Psoas muscle (tissue), 7 donors: ENCODE measurements at regions not wholly inside any gene's neighbourhood (a gene's known extent, or its start where the extent isn't known, plus 50 kb on each side); places are given as distances from the start of the nearest gene placed in this dataset.

Experiments
- ATAC-seq, 4 donors: fragments of 200-7000 bp; cut with Tn5 transposase; one replicate each; pipeline ENCODE4 v1.9.1; 2020; ENCODE audit warnings: moderate library complexity in 3 of 4, mild to moderate bottlenecking in 2 of 4
- DNase-seq, 2 donors: peaks; one replicate each; pipeline ENCODE4 v3.0.0-alpha.2; 2020
- H3K27ac ChIP-seq: fragments of 200-600 bp; one replicate; pipeline ENCODE4 v1.8.0; 2022
- H3K27me3 ChIP-seq, 3 donors: fragments of 200-600 bp in 1 of 3; one replicate each; pipeline versions ENCODE4 v1.6.1 to v1.8.0; 2013 to 2022; ENCODE audit warnings: low read length in 2 of 3, mild to moderate bottlenecking in 2 of 3, moderate library complexity in 1 of 3; ENCODE audit not compliant: insufficient read depth in 3 of 3
- H3K36me3 ChIP-seq, 2 donors: fragments of 200-600 bp in 1 of 2; one replicate each; pipeline versions ENCODE4 v1.6.1 to v1.8.0; 2013 to 2022; ENCODE audit warnings: low read depth in 1 of 2, mild to moderate bottlenecking in 1 of 2, moderate library complexity in 1 of 2; ENCODE audit not compliant: insufficient read depth in 1 of 2
- H3K4me1 ChIP-seq: fragments of 200-600 bp; one replicate; pipeline ENCODE4 v1.8.0; 2022
- H3K4me3 ChIP-seq: fragments of 200-600 bp; one replicate; pipeline ENCODE4 v1.8.0; 2022; ENCODE audit warnings: mild to moderate bottlenecking
- H3K9me3 ChIP-seq: fragments of 200-600 bp; one replicate; pipeline ENCODE4 v1.8.0; 2022
- CTCF ChIP-seq: fragments of 200-600 bp; IDR thresholded peaks from one replicate; pipeline ENCODE4 v1.8.0; 2022; ENCODE audit warnings: antibody characterized with exemption
- WGBS, 3 donors: extraction: QIAGEN DNeasy Blood & Tissue Kit; methylation state at CpG; one replicate each; pipeline versions ENCODE4 v1.1.6 to v1.1.7; 2013; 5-methylcytosine and 5-hydroxymethylcytosine counted together
- intact Hi-C, 2 donors: fragments of 100-400 bp; cut with DNase I; formaldehyde crosslinking; loops; one replicate each; pipeline versions ENCODE4 v1.11.0 to v1.14.2; 2022
- donor health status: healthy with polysubstance abuse.
- donor health status: DM: no; HTN: no; CAD: no; lungs with moderate emphysema.
- donor health status: Bipolar disorder and iron deficiency.
- donor health status: healthy.
- donor health status: DM: yes; HTN: yes; CAD: no.
- donor health status: DM: no; HTN: no; CAD: no.
- donor health status: DM: yes; HTN: yes; CAD: no.

DNA sequence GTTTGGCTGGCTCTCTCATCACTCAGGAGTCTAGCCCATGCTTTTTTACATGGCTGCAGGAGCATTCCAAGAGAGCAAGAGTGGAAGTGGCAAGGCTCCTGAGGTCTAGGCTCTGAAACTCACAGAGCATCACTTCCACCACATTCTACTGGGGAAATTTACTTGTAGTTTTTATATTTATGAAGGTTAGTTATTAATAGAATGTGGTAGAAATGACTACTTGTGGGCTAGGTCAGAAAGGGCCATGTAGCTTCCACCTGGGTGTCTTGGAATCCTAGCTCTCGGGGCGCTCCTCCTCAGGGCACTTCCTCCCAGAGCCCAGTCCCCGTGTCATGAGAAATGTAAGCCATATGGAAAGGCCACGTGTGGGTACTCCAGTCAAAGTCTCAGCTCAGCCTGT, 127.0 kb upstream of the CASK start:
- Histone ChIP-seq H3K9me3 (no peaks in the 10 kb centered on the region), H3K27me3 (peaks cover 0 to 2% (median 0%) of the 10 kb centered on the region in 3 donors), H3K27ac (no peak overlapping the region), H3K36me3 (no peaks in the 10 kb centered on the region), H3K4me1 (no peaks in the 10 kb centered on the region), H3K4me3 (no peak overlapping the region)
- intact Hi-C loops, result no loop called here
- ATAC-seq (no peak), DNase-seq (no peak)
- whole genome bisulfite sequencing, 3 donors, result 85 to 93% (median 87%) methylated on average over 4 of the region's 4 CpGs
- no peak for TF ChIP-seq CTCF

DNA sequence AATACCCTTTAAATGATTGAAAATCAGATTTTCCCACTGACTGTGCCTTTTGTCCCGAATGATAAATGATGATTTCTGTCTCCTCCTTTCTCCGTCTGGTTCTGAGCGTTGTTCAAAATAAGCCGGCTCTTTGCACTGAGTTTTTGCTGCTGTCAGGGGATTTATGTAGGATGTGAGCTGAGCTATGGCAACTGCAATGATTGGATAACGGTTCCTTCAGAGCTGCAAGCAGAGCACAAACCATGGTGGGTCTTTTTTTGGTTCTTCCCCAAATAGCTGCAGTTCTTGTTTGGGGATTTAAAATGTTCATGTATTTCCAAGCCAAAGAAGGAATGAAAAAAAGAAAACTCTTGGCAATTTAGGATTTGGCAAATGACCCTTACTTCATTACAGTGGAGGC, 124.5 kb upstream of the CASK start:
- no peaks in the 10 kb centered on the region for H3K9me3 ChIP-seq
- DNase-seq, result no peak
- no peak overlapping the region for H3K4me3 ChIP-seq
- ATAC-seq, result no peak
- H3K36me3 ChIP-seq, result no peaks in the 10 kb centered on the region
- peaks cover 0 to 2% (median 0%) of the 10 kb centered on the region in 3 donors for H3K27me3 ChIP-seq
- H3K27ac ChIP-seq, result no peak overlapping the region
- intact Hi-C loops, result no loop called here
- TF ChIP-seq CTCF, result no peak
- 59 to 75% (median 64%) methylated on average over 5 of the region's 5 CpGs for WGBS, 3 donors
- H3K4me1 ChIP-seq, result no peaks in the 10 kb centered on the region

DNA sequence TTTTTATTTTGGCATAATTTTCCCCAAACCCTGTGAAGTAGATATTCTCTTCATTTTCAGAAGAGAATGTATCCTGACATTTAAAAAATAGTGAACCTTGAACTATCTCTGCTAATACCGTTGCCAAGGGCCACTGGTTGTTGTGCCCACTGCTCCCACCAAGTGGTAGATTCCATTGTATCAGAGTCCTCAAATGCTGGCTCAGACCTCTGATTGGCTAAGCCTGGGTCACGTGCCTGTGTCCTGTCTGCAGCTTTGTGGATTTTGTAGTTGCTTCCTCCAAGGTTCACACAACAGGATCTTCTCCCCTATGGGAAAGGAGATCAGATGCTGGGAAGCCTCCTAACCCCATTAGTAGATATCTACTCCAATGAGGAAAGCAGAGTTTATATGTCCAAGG, 104.8 kb upstream of the CASK start:
- 64 to 96% (median 79%) methylated on average over 2 of the region's 2 CpGs for WGBS, 3 donors
- Histone ChIP-seq H3K27ac (no peak overlapping the region), H3K27me3 (peaks cover 0 to 22% (median 0%) of the 10 kb centered on the region in 3 donors), H3K4me1 (no peaks in the 10 kb centered on the region), H3K9me3 (no peaks in the 10 kb centered on the region), H3K36me3 (no peaks in the 10 kb centered on the region), H3K4me3 (no peak overlapping the region)
- DNase-seq (no peak), ATAC-seq (no peak)
- TF ChIP-seq CTCF, result no peak
- intact Hi-C loops, result no loop called here

DNA sequence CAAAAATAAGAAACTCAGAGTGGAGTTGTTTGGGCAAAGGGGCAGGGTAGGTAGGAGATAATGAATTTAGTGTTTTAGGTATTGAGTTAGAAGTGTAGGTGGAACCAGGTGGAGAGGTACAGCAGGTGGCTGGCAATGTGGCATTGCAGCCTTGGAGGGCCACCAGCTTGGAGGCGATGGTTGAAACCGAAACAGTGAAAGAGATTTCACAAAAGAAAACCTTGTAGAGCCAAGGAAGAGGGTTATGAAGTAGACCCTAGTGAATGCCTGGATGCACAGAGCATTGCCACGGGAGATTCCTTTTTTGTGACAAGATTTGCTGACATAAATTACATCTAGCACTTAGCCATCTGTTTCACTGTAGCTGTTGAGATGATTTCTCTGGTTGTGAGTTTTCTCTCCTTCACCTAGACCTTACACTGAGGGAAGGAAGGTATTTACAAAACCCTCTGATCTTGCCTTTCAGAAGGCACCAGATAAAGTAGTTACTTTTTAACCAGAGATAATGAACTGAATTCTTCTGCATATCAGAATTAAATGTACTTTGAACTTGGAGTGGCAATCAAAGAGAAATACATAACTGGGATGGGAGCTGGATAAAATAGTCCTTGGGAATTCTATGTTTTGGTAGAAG, 104.1 kb upstream of the CASK start:
- DNase-seq, result no peak
- H3K27ac ChIP-seq, result no peak overlapping the region
- no peaks in the 10 kb centered on the region for H3K9me3 ChIP-seq
- no peaks in the 10 kb centered on the region for H3K36me3 ChIP-seq
- WGBS, 3 donors, result 77 to 86% (median 79%) methylated on average over 3 of the region's 3 CpGs
- H3K27me3 ChIP-seq, result peaks cover 0 to 15% (median 0%) of the 10 kb centered on the region in 3 donors
- ATAC-seq, result no peak
- TF ChIP-seq CTCF, result no peak
- no peaks in the 10 kb centered on the region for H3K4me1 ChIP-seq
- intact Hi-C loops, result no loop called here
- no peak overlapping the region for H3K4me3 ChIP-seq

DNA sequence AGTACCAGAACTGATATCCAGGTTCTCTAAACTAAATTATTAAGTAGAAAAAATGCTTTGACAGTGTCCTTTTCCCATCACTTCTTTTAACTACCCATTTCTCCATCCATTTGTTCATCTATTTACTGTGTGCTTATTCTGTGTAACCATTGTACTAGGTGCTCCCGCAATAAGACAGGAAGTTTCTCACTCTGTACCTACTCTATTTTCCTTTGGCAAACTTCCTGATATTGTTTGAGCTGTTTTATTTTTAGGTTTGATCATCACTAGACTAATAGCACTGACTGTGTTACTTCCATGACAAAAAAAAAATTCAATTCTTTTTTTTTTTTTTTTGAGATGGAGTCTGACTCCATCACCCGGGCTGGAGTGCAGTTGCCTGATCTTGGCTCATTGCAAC, 102.5 kb upstream of the CASK start:
- intact Hi-C loops, result no loop called here
- 64 to 87% (median 75%) methylated on average over 1 to 2 of the region's 2 CpGs for WGBS, 3 donors
- no peak for TF ChIP-seq CTCF
- Histone ChIP-seq H3K4me3 (no peak overlapping the region), H3K27ac (no peak overlapping the region), H3K4me1 (no peaks in the 10 kb centered on the region), H3K27me3 (peaks cover 0 to 13% (median 0%) of the 10 kb centered on the region in 3 donors), H3K36me3 (no peaks in the 10 kb centered on the region), H3K9me3 (no peaks in the 10 kb centered on the region)
- DNase-seq (no peak), ATAC-seq (no peak)
